ENCODE measurements at regions not wholly inside any gene's neighbourhood (a gene's known extent, or its start where the extent isn't known, plus 50 kb on each side); places are given as distances from the start of the nearest gene placed in this dataset.
"Not testable (repeated sequence)": the region's sequence is repeated elsewhere in the genome, so short reads cannot be mapped to it uniquely, and the experiment has no call there.

- Histone ChIP-seq H3K27ac (no peak overlapping the region), H3K4me3 (no peak overlapping the region)
These were observed 129.5 kb upstream of the NYAP2 start for GRCh38 chr2:225270053-225270452.

GRCh38 chr2:225254363-225254762 is 145.1 kb upstream of the NYAP2 start:
- H3K27ac ChIP-seq, result no peak overlapping the region
- H3K4me3 ChIP-seq, result no peak overlapping the region

- H3K4me3 ChIP-seq, result no peak overlapping the region
- H3K27ac ChIP-seq, result no peak overlapping the region
These were observed 154.6 kb upstream of the NYAP2 start for GRCh38 chr2:225244933-225245332.

- no peak overlapping the region for H3K27ac ChIP-seq
- no peak overlapping the region for H3K4me3 ChIP-seq
These were observed 162.7 kb upstream of the NYAP2 start for GRCh38 chr2:225236769-225237323.

- Histone ChIP-seq H3K4me3 (no peak overlapping the region), H3K27ac (no peak overlapping the region)
These were observed 166.3 kb upstream of the NYAP2 start for GRCh38 chr2:225233234-225233633.

GRCh38 chr2:225231900-225232299 is 167.6 kb upstream of the NYAP2 start:
- no peak overlapping the region for H3K27ac ChIP-seq
- H3K4me3 ChIP-seq, result no peak overlapping the region

- H3K4me3 ChIP-seq, H3K27ac ChIP-seq: not testable (repeated sequence)
These were observed 170.2 kb upstream of the NYAP2 start for GRCh38 chr2:225229346-225229745.

- no peak overlapping the region for H3K4me3 ChIP-seq
- no peak overlapping the region for H3K27ac ChIP-seq
These were observed 173.1 kb upstream of the NYAP2 start for GRCh38 chr2:225226441-225226840.

GRCh38 chr2:225223301-225223700 is 176.2 kb upstream of the NYAP2 start:
- Histone ChIP-seq H3K27ac (no peak overlapping the region), H3K4me3 (no peak overlapping the region)

- H3K27ac ChIP-seq, result no peak overlapping the region
These were observed 165.2 kb upstream of the DOCK10 start for GRCh38 chr2:225207471-225207870.

GRCh38 chr2:225207043-225207442 is 164.8 kb upstream of the DOCK10 start:
- no peak overlapping the region for H3K4me3 ChIP-seq
- H3K27ac ChIP-seq, result no peak overlapping the region

More at GRCh38 chr2:225207471-225207870, 165.2 kb upstream of the DOCK10 start:
- no peak overlapping the region for H3K4me3 ChIP-seq

- no peak overlapping the region for H3K4me3 ChIP-seq
- no peak overlapping the region for H3K27ac ChIP-seq
These were observed 154.3 kb upstream of the DOCK10 start for GRCh38 chr2:225196579-225196978.

GRCh38 chr2:225192869-225193268 is 150.6 kb upstream of the DOCK10 start:
- H3K27ac ChIP-seq, result no peak overlapping the region
- no peak overlapping the region for H3K4me3 ChIP-seq

GRCh38 chr2:225190987-225191386 is 148.7 kb upstream of the DOCK10 start:
- Histone ChIP-seq H3K27ac (no peak overlapping the region), H3K4me3 (no peak overlapping the region)

GRCh38 chr2:225184948-225185347 is 142.7 kb upstream of the DOCK10 start:
- Histone ChIP-seq H3K4me3 (no peak overlapping the region), H3K27ac (no peak overlapping the region)

GRCh38 chr2:225182126-225182525 is 139.9 kb upstream of the DOCK10 start:
- Histone ChIP-seq H3K27ac (no peak overlapping the region), H3K4me3 (no peak overlapping the region)

- H3K27ac ChIP-seq, result no peak overlapping the region
- no peak overlapping the region for H3K4me3 ChIP-seq
These were observed 134.8 kb upstream of the DOCK10 start for GRCh38 chr2:225177098-225177497.

- H3K27ac ChIP-seq, result no peak overlapping the region
These were observed 131.6 kb upstream of the DOCK10 start for GRCh38 chr2:225173909-225174308.

GRCh38 chr2:225171350-225171749 is 129.1 kb upstream of the DOCK10 start:
- Histone ChIP-seq H3K27ac (no peak overlapping the region), H3K4me3 (no peak overlapping the region)

More at GRCh38 chr2:225173909-225174308, 131.6 kb upstream of the DOCK10 start:
- no peak overlapping the region for H3K4me3 ChIP-seq

- H3K27ac ChIP-seq, result no peak overlapping the region
- H3K4me3 ChIP-seq, result no peak overlapping the region
These were observed 127.9 kb upstream of the DOCK10 start for GRCh38 chr2:225170162-225170561.

GRCh38 chr2:225169396-225169795 is 127.1 kb upstream of the DOCK10 start:
- Histone ChIP-seq H3K4me3 (no peak overlapping the region), H3K27ac (no peak overlapping the region)

- H3K4me3 ChIP-seq, result no peak overlapping the region
- H3K27ac ChIP-seq, result no peak overlapping the region
These were observed 122.8 kb upstream of the DOCK10 start for GRCh38 chr2:225165052-225165451.
